ENCODE measurements at regions not wholly inside any gene's neighbourhood (a gene's known extent, or its start where the extent isn't known, plus 50 kb on each side); places are given as distances from the start of the nearest gene placed in this dataset.

DNA sequence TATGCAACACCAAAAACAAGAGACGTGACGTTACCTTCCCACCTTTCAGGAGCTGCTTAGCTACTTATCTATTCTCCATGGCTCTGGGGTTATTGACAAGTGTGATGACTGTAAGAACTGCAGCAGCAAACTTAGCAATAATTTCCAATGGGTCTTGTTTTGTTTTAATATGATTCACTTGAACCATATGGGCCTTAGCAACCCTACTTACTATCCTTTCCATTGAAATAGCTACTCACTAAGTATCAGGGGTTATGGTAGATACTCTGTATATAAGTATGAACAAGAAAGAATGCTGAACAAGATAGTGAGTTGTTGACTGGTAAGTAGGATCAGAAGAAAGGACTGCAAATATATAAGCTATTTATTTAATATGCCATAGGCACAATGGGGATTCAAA is 69.3 kb upstream of the BBX start:
- no peaks in the 10 kb centered on the region for H3K9me3 ChIP-seq (ENCODE audit: control insufficient read depth in 2 of 2, low read length in 2 of 2)
- Mint-ChIP-seq H3K27ac (no peak overlapping the region), H3K4me3 (no peak overlapping the region), H3K27me3 (peaks cover 20% of the 10 kb centered on the region), H3K36me3 (no peaks in the 10 kb centered on the region), H3K4me1 (no peaks in the 10 kb centered on the region), H3K9me3 (peaks cover 0 to 2% (median 0%) of the 10 kb centered on the region in 7 donors)
- no peaks in the 10 kb centered on the region for H3K4me1 ChIP-seq (ENCODE audit: control insufficient read depth, insufficient read depth, low read length, poor library complexity, severe bottlenecking)
- no peak overlapping the region for H3K4me3 ChIP-seq (ENCODE audit: low read depth, low read length)
- H3K27me3 ChIP-seq (ENCODE audit: control insufficient read depth, insufficient read depth, low read length), result peaks cover 1% of the 10 kb centered on the region
- ATAC-seq (ENCODE audit: low read depth in 2 of 2) (no peak), DNase-seq (no peak)
- no peaks in the 10 kb centered on the region for H3K36me3 ChIP-seq (ENCODE audit: control insufficient read depth, insufficient read depth, low read length)
- no peak overlapping the region for H3K27ac ChIP-seq (ENCODE audit: insufficient read depth, low read length, poor library complexity, severe bottlenecking)

DNA sequence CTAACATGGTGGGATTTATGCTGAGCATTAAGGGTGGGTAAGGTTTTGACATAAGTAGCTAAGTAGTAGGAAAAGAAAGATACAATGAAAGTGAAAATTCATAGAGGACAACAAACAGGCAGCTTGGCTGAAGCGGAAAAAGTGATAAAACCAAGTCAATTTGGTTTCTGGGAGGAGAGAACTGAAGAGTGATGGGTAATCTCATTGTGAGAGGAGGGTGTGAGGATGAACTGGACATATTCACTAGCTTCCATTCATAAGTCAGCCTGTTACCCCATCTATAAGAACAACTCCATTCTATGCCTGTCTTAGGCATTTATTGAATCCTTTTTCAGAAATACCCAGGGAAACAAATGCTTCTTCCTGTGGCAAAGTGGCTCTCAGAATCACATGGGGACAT is 67.1 kb upstream of the BBX start:
- Mint-ChIP-seq H3K9me3 (peaks cover 0 to 2% (median 0%) of the 10 kb centered on the region in 7 donors), H3K27ac (no peak overlapping the region), H3K4me1 (no peaks in the 10 kb centered on the region), H3K36me3 (no peaks in the 10 kb centered on the region), H3K4me3 (no peak overlapping the region), H3K27me3 (peaks cover 17% of the 10 kb centered on the region)
- H3K27ac ChIP-seq (ENCODE audit: insufficient read depth, low read length, poor library complexity, severe bottlenecking), result no peak overlapping the region
- H3K9me3 ChIP-seq (ENCODE audit: control insufficient read depth in 2 of 2, low read length in 2 of 2), result no peaks in the 10 kb centered on the region
- H3K36me3 ChIP-seq (ENCODE audit: control insufficient read depth, insufficient read depth, low read length), result no peaks in the 10 kb centered on the region
- H3K4me3 ChIP-seq (ENCODE audit: low read depth, low read length), result no peak overlapping the region
- no peaks in the 10 kb centered on the region for H3K4me1 ChIP-seq (ENCODE audit: control insufficient read depth, insufficient read depth, low read length, poor library complexity, severe bottlenecking)
- no peak for ATAC-seq (ENCODE audit: low read depth in 2 of 2)
- H3K27me3 ChIP-seq (ENCODE audit: control insufficient read depth, insufficient read depth, low read length), result no peaks in the 10 kb centered on the region
- no peak for DNase-seq

DNA sequence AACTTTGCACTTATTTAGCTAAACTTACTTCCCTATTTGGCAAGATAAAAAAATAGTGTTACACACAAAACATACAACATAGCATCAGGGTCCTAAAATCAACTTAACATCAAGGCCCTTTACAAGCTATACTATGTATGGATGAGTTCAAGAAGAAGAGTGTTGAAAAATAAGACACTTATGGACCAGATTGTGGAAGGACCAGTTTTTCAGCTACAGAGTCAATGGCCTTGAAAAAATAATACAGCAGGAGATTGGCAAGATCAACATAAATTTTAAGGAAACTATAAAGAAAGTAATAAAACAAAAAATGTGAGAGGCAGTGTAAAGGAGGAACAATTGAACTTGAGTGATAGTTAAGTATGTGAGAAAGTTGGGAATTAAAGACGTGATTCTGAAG is 66.3 kb upstream of the BBX start:
- DNase-seq (no peak), ATAC-seq (ENCODE audit: low read depth in 2 of 2) (no peak)
- H3K36me3 ChIP-seq (ENCODE audit: control insufficient read depth, insufficient read depth, low read length), result no peaks in the 10 kb centered on the region
- H3K9me3 ChIP-seq (ENCODE audit: control insufficient read depth in 2 of 2, low read length in 2 of 2), result no peaks in the 10 kb centered on the region
- Mint-ChIP-seq H3K4me1 (no peaks in the 10 kb centered on the region), H3K27ac (no peak overlapping the region), H3K9me3 (peaks cover 0 to 2% (median 0%) of the 10 kb centered on the region in 7 donors), H3K27me3 (peaks cover 17% of the 10 kb centered on the region), H3K36me3 (no peaks in the 10 kb centered on the region), H3K4me3 (no peak overlapping the region)
- no peaks in the 10 kb centered on the region for H3K4me1 ChIP-seq (ENCODE audit: control insufficient read depth, insufficient read depth, low read length, poor library complexity, severe bottlenecking)
- H3K27me3 ChIP-seq (ENCODE audit: control insufficient read depth, insufficient read depth, low read length), result no peaks in the 10 kb centered on the region
- no peak overlapping the region for H3K27ac ChIP-seq (ENCODE audit: insufficient read depth, low read length, poor library complexity, severe bottlenecking)
- H3K4me3 ChIP-seq (ENCODE audit: low read depth, low read length), result no peak overlapping the region

- Mint-ChIP-seq H3K27me3 (peaks cover 12% of the 10 kb centered on the region), H3K36me3 (no peaks in the 10 kb centered on the region), H3K27ac (no peak overlapping the region), H3K9me3 (peaks cover 0 to 2% (median 0%) of the 10 kb centered on the region in 7 donors), H3K4me3 (no peak overlapping the region), H3K4me1 (no peaks in the 10 kb centered on the region)
- H3K36me3 ChIP-seq (ENCODE audit: control insufficient read depth, insufficient read depth, low read length), result no peaks in the 10 kb centered on the region
- no peaks in the 10 kb centered on the region for H3K9me3 ChIP-seq (ENCODE audit: control insufficient read depth in 2 of 2, low read length in 2 of 2)
- no peak overlapping the region for H3K27ac ChIP-seq (ENCODE audit: insufficient read depth, low read length, poor library complexity, severe bottlenecking)
- H3K4me1 ChIP-seq (ENCODE audit: control insufficient read depth, insufficient read depth, low read length, poor library complexity, severe bottlenecking), result no peaks in the 10 kb centered on the region
- no peak overlapping the region for H3K4me3 ChIP-seq (ENCODE audit: low read depth, low read length)
- no peak for ATAC-seq (ENCODE audit: low read depth in 2 of 2)
- no peaks in the 10 kb centered on the region for H3K27me3 ChIP-seq (ENCODE audit: control insufficient read depth, insufficient read depth, low read length)
- DNase-seq, result no peak
These were observed 63.9 kb upstream of the BBX start for GRCh38 chr3:107458871-107459270.

- Histone ChIP-seq H3K27me3 (ENCODE audit: control insufficient read depth, insufficient read depth, low read length) (peaks cover under 1% of the 10 kb centered on the region), H3K9me3 (ENCODE audit: control insufficient read depth in 2 of 2, low read length in 2 of 2) (no peaks in the 10 kb centered on the region), H3K27ac (ENCODE audit: insufficient read depth, low read length, poor library complexity, severe bottlenecking) (no peak overlapping the region), H3K4me3 (ENCODE audit: low read depth, low read length) (no peak overlapping the region), H3K4me1 (ENCODE audit: control insufficient read depth, insufficient read depth, low read length, poor library complexity, severe bottlenecking) (no peaks in the 10 kb centered on the region), H3K36me3 (ENCODE audit: control insufficient read depth, insufficient read depth, low read length) (no peaks in the 10 kb centered on the region)
- Mint-ChIP-seq H3K4me1 (no peaks in the 10 kb centered on the region), H3K27ac (no peak overlapping the region), H3K9me3 (peaks cover 0 to 1% (median 0%) of the 10 kb centered on the region in 7 donors), H3K27me3 (peaks cover 9% of the 10 kb centered on the region), H3K36me3 (no peaks in the 10 kb centered on the region), H3K4me3 (no peak overlapping the region)
- ATAC-seq (ENCODE audit: low read depth in 2 of 2), result no peak
- DNase-seq, result no peak
These were observed 61.0 kb upstream of the BBX start for GRCh38 chr3:107461721-107462120.

- ATAC-seq (ENCODE audit: low read depth in 2 of 2), result no peak
These were observed 58.7 kb upstream of the BBX start for GRCh38 chr3:107464037-107464436.

DNA sequence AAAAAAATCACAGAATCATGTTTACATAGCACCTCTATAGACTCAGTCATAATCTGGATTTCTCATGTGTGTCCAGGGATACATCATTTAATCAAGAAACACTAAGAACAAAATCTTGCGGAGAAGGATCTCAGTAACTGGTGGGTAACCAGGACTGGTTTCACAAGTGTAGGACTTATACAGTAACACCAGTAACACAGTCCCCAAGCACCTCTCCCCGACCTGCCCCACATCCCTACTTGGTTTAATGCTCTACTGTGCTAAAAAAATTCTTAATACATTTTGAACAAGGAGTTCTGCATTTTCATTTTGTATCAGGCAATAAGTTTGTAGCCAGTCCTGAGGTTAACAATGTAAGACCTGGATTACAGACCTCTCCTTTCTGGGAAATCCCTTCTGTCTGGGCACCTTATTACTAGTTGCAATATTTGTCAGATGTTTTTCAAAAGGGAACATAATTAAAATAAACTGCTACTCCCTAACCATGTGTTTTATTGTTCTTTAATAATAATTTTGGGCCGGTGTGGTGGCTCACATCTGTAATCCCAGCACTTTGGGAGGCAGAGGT is 57.6 kb upstream of the BBX start:
- ATAC-seq (ENCODE audit: low read depth in 2 of 2) (no peak), DNase-seq (no peak)
- peaks cover 12% of the 10 kb centered on the region for H3K27me3 Mint-ChIP-seq
- no peaks in the 10 kb centered on the region for H3K36me3 ChIP-seq (ENCODE audit: control insufficient read depth, insufficient read depth, low read length)
- H3K4me3 Mint-ChIP-seq, result no peak overlapping the region
- no peak overlapping the region for H3K27ac ChIP-seq (ENCODE audit: insufficient read depth, low read length, poor library complexity, severe bottlenecking)
- no peaks in the 10 kb centered on the region for H3K4me1 ChIP-seq (ENCODE audit: control insufficient read depth, insufficient read depth, low read length, poor library complexity, severe bottlenecking)
- no peak overlapping the region for H3K4me3 ChIP-seq (ENCODE audit: low read depth, low read length)
- H3K9me3 Mint-ChIP-seq, result peaks cover 0 to 1% (median 0%) of the 10 kb centered on the region in 7 donors
- no peaks in the 10 kb centered on the region for H3K9me3 ChIP-seq (ENCODE audit: control insufficient read depth in 2 of 2, low read length in 2 of 2)
- H3K4me1 Mint-ChIP-seq, result no peaks in the 10 kb centered on the region
- H3K36me3 Mint-ChIP-seq, result no peaks in the 10 kb centered on the region
- no peak overlapping the region for H3K27ac Mint-ChIP-seq
- H3K27me3 ChIP-seq (ENCODE audit: control insufficient read depth, insufficient read depth, low read length), result peaks cover 2% of the 10 kb centered on the region

More at GRCh38 chr3:107464037-107464436, 58.7 kb upstream of the BBX start:
- Mint-ChIP-seq H3K36me3 (no peaks in the 10 kb centered on the region), H3K27ac (no peak overlapping the region), H3K4me3 (no peak overlapping the region), H3K9me3 (peaks cover 0 to 1% (median 0%) of the 10 kb centered on the region in 7 donors), H3K4me1 (no peaks in the 10 kb centered on the region), H3K27me3 (peaks cover 3% of the 10 kb centered on the region)
- H3K27me3 ChIP-seq (ENCODE audit: control insufficient read depth, insufficient read depth, low read length), result peaks cover 2% of the 10 kb centered on the region
- H3K9me3 ChIP-seq (ENCODE audit: control insufficient read depth in 2 of 2, low read length in 2 of 2), result no peaks in the 10 kb centered on the region
- no peaks in the 10 kb centered on the region for H3K4me1 ChIP-seq (ENCODE audit: control insufficient read depth, insufficient read depth, low read length, poor library complexity, severe bottlenecking)
- no peak overlapping the region for H3K4me3 ChIP-seq (ENCODE audit: low read depth, low read length)
- DNase-seq, result no peak
- H3K27ac ChIP-seq (ENCODE audit: insufficient read depth, low read length, poor library complexity, severe bottlenecking), result no peak overlapping the region
- no peaks in the 10 kb centered on the region for H3K36me3 ChIP-seq (ENCODE audit: control insufficient read depth, insufficient read depth, low read length)

- peaks cover 0 to 19% (median 0%) of the 10 kb centered on the region in 7 donors for H3K9me3 Mint-ChIP-seq
- Histone ChIP-seq H3K4me3 (ENCODE audit: low read depth, low read length) (no peak overlapping the region), H3K36me3 (ENCODE audit: control insufficient read depth, insufficient read depth, low read length) (no peaks in the 10 kb centered on the region), H3K27me3 (ENCODE audit: control insufficient read depth, insufficient read depth, low read length) (peaks cover 2% of the 10 kb centered on the region), H3K4me1 (ENCODE audit: control insufficient read depth, insufficient read depth, low read length, poor library complexity, severe bottlenecking) (no peaks in the 10 kb centered on the region), H3K9me3 (ENCODE audit: control insufficient read depth in 2 of 2, low read length in 2 of 2) (no peaks in the 10 kb centered on the region), H3K27ac (ENCODE audit: insufficient read depth, low read length, poor library complexity, severe bottlenecking) (no peak overlapping the region)
- H3K27me3 Mint-ChIP-seq, result peaks cover 12% of the 10 kb centered on the region
- H3K36me3 Mint-ChIP-seq, result peaks cover 6% of the 10 kb centered on the region
- no peaks in the 10 kb centered on the region for H3K4me1 Mint-ChIP-seq
- ATAC-seq (ENCODE audit: low read depth in 2 of 2), result no peak
- no peak overlapping the region for H3K4me3 Mint-ChIP-seq
- no peak for DNase-seq
- H3K27ac Mint-ChIP-seq, result no peak overlapping the region
These were observed 54.0 kb upstream of the BBX start for GRCh38 chr3:107468782-107469181.
